CD1c-positive myeloid dendritic cell (primary cell): ENCODE measurements at regions not wholly inside any gene's neighbourhood (a gene's known extent, or its start where the extent isn't known, plus 50 kb on each side); places are given as distances from the start of the nearest gene placed in this dataset.

Experiments
- DNase-seq: peaks from one replicate; pipeline ENCODE4 v3.0.0-alpha.2; 2016; ENCODE audit errors: extremely low spot score

DNA sequence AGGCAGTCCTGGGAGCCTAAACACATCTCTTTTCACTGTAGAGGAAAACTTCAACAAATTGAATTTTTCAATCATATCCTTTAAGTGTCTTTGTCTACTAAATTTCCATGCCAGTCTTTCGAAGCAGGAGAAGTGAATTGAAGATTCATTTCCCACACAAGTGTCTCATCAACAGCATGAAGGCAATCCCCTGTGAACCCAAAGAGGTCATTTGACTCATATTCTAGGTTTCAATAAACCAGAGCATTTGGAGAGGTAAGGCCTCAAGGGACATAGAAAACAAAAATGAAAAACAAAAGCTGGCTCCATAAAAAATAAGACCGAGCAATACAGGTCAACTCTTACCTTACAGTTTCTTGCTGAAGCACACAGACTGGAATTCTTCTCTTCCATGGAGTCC lies 94.1 kb upstream of the ATP1B1 start:
- no peak for DNase-seq

GRCh38 chr1:169013821-169014220 lies 92.7 kb upstream of the ATP1B1 start:
- DNase-seq: no peak

- no peak for DNase-seq
These were observed 91.0 kb upstream of the ATP1B1 start for GRCh38 chr1:169015464-169015863.

DNA sequence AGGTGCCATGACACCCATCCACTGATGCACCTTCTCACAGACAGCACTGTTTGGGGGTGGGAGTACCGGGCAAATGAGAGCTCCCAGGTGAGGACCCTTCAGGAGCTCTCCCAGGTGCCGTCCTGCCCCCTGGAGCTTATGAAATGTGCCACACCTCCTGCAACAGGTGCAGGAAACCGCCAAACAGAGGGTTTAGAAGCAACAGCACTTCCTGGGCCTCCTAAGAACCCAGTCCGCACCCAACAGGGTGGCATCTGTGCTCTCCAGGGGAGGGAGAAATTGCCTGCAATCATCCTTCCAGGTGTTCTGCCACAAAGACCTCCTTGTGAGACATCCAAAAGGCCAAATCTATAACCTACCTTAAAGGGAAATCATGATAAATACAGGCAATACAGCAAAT lies 87.7 kb upstream of the ATP1B1 start:
- DNase-seq: no peak

DNA sequence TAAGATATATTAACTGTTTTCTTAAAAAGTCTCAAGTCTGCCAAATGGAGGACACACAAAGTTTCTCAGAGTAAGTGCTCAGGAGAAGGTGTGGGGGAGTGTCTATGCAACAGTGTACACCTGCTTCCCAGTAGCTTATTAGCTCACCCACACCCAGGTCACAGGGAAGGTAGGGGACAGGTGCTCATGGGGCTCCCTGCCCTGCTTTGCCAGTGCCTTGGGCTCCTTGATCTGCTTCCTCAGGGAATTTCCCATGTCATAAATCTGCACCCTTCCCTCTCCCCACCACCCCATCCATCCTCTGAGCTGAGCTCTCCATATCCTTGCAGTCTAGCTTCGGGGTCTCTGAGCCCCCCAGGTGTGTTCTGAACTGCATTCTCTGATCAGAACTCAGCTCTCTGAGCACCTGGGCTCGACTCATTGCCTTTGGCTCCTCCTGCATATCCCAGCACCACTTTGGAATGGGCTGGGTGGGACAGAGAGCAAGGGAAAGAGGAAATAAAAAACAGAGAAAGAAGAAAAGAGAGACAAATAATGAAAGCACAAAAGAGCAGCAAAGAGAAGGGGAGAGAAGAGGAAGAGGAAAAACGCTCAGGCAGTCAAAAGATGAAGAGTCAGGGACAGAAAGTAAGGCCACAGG lies 87.0 kb upstream of the ATP1B1 start:
- DNase-seq: no peak

DNA sequence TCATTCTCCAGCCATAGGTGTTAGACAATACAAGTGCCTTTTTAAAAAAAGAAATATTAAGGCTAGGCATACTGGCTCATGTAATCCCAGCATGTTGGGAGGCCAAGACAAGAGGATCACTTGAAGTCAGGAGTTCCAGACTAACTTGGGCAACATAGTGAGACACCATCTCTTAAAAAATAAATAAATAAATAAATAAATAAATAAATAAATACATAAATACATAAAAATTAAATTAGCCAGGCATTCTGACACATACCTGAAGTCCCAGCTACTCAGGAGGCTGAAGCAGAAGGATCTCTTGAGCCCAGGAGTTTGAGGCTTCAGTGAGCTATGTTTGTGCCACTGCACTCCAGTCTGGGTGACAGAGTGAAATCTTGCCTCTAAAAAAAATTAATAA lies 85.8 kb upstream of the ATP1B1 start:
- DNase-seq: no peak

GRCh38 chr1:169022648-169023047 lies 83.8 kb upstream of the ATP1B1 start:
- DNase-seq: no peak

GRCh38 chr1:169024255-169024654 lies 82.2 kb upstream of the ATP1B1 start:
- DNase-seq: no peak

DNA sequence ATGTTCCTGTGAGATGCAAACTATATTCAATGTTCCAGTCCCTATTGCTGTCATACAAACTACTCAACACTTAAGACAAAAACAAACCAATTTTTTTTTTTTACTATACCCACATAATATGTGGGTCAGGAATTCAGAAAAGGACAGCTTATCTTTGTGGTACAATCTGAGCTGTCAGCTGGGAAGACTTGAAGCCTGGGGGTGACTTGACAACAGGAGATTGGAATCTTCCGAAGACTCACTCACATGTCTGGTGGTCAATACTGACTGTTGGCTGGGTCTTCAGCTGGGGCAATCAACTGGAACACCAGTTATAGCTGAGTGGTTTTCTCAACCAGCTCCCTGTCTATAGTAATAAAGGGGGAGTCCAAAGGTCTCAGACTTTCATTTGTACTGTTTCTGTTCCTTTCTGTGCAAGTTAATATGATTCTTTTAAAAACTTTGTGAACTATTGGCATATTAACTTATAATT lies 81.7 kb upstream of the ATP1B1 start:
- no peak for DNase-seq

GRCh38 chr1:169025412-169025811 lies 81.1 kb upstream of the ATP1B1 start:
- DNase-seq: no peak

DNA sequence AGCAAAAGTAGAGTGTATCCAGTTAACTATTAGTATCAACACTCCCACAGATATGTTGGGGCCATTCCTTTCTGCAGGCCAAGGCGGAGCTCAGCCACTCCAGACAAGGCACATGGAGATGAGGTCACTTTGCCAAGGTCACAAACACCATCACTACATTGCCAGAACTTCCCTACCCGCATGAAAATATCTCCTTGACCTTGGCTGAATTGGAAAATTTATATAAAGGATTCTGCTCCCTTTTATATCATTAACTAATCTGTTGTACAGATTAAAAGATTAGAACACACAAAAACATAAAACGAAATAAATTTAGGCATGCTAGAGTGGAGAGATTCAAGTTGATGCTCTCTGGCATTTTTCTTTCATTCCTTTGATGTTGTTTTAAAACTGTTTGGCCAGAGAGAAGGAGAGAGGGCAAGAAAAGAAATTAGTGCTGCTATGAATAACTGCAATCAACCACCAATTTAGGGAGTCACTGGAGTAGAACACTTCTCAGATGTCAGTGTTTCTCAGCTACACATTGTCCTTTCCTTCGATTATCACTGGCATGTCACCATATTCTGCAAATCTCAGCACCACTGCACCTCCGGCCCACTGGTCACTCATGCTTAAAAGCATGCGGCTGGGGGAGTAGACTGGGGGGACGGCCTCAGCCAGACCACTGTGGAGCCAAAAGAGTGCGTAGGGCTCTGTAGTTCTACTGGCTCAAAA lies 78.7 kb upstream of the ATP1B1 start:
- DNase-seq: no peak

GRCh38 chr1:169031566-169032224 lies 74.8 kb upstream of the ATP1B1 start:
- DNase-seq: no peak

- DNase-seq: peak; percentile 86
These were observed 65.1 kb upstream of the ATP1B1 start for GRCh38 chr1:169041366-169041765.

- DNase-seq: no peak
These were observed 64.1 kb upstream of the ATP1B1 start for GRCh38 chr1:169042377-169042776.

DNA sequence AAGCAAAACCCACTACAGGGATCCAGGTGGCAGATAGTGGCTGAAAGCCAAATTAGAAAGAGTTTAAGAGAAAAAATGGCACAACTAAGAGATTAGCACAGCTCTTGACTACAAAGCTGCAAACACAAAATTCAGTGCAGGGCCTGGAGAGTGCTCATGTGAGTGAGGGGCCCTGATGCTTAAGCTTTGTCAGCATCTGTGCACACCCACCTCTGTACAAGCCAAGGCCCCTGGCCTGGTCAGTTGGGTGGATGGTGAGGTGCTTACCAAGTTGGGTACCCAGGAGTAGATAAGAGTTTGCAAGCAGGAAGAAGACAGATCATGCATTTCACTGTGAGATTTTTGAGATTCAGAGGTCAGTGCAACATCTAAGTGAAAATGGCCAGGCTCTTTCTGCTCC lies 62.7 kb upstream of the ATP1B1 start:
- DNase-seq: no peak

GRCh38 chr1:169044296-169044695 lies 62.2 kb upstream of the ATP1B1 start:
- peak; percentile 80 for DNase-seq

GRCh38 chr1:169044971-169045370 lies 61.5 kb upstream of the ATP1B1 start:
- DNase-seq: peak; percentile 66

DNA sequence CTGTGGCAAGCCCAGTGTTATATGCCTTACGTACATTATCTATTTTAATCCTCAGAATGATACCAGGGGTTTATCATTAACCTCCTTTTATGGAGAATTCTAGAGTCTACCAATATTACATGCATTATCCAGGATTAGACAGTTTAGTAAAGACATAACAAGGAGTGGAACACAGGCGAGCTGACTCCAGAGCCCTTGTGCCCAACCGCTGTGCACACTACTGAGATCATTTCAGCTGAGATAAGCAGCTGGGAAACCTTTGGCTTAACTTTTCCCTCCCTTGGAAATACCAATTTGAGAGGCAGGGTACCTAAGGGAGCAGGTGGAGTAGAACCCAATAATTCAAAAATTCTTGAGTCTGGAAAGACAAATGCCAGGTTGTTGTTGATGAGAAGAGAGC lies 59.8 kb upstream of the ATP1B1 start:
- no peak for DNase-seq

GRCh38 chr1:169047074-169047473 lies 59.4 kb upstream of the ATP1B1 start:
- peak; percentile 40 for DNase-seq

DNA sequence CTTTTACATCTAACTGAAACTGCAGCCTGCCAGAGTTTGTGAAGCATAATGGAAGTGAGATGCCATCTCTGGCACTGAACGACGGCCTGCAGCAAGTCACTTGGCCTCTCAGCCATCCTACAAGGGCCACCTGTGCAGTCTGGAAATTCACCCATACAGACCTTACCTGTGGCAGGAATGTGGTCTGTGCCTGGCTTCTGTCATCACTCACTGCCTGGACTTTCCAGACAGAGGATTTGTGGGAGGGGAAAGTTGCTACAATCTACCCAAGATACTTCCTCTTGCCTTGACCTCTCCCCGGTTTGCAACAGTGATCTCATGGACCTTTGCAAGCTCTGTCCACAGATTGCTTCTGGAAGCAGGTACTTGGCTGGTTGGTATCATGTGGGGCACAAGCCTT lies 58.4 kb upstream of the ATP1B1 start:
- DNase-seq: peak; percentile 80

GRCh38 chr1:169049258-169049938 lies 57.1 kb upstream of the ATP1B1 start:
- DNase-seq: no peak

DNA sequence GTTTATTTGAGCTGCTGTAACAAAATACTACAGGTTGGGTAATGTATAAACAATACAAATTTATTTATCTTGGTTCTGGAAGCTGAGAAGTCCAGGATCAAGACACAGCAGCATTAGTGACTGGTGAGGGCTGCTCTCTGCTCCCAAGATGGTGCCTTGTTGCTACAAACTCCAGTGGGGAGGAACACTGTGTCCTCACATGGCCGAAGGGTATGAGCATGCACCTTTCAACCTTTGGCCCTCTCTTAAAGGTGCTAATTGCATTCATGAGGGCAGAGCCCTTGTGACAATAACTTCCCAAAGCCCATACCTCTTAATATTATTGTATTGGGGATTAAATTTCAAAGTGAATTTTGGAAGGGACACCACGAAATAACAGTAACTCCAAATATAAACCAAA lies 55.3 kb upstream of the ATP1B1 start:
- DNase-seq: no peak
